CD14-positive monocyte (primary cell): ENCODE measurements at regions not wholly inside any gene's neighbourhood (a gene's known extent, or its start where the extent isn't known, plus 50 kb on each side); places are given as distances from the start of the nearest gene placed in this dataset.

Experiments used
- DNase-seq, 3 donors: peaks; one replicate each; pipeline ENCODE4 v3.0.0-alpha.2; 2011 to 2022
- H2AFZ ChIP-seq: 2 replicates; pipeline ENCODE4 v1.6.0; 2012; ENCODE audit warnings: mild to moderate bottlenecking, low read depth, low read length, inconsistent platforms; ENCODE audit not compliant: insufficient read depth, poor library complexity, severe bottlenecking
- H3K27ac ChIP-seq, 2 donors: 1 replicate in 1 of 2; 2 replicates in 1 of 2; pipeline ENCODE4 v1.5.1; 2012 to 2013; ENCODE audit warnings: low read length in 2 of 2, control low read depth in 1 of 2, inconsistent platforms in 1 of 2, low read depth in 1 of 2, mild to moderate bottlenecking in 1 of 2
- H3K27me3 ChIP-seq, 2 donors: one replicate each; pipeline versions ENCODE4 v1.6.0 to v1.6.1; 2011 to 2013; ENCODE audit warnings: low read length in 2 of 2; ENCODE audit not compliant: control insufficient read depth in 2 of 2, insufficient read depth in 2 of 2
- H3K36me3 ChIP-seq, 2 donors: replicated peaks in 1 of 2; 1 replicate in 1 of 2; 2 replicates in 1 of 2; pipeline versions ENCODE4 v1.5.1 to v1.6.1; 2012 to 2013; ENCODE audit warnings: low read length in 2 of 2, control low read depth in 1 of 2, inconsistent platforms in 1 of 2, mild to moderate bottlenecking in 1 of 2; ENCODE audit not compliant: insufficient read depth in 2 of 2, control insufficient read depth in 1 of 2
- H3K4me1 ChIP-seq, 2 donors: 1 replicate in 1 of 2; 2 replicates in 1 of 2; pipeline versions ENCODE4 v1.5.1 to v1.6.1; 2012 to 2013; ENCODE audit warnings: low read length in 2 of 2, control low read depth in 1 of 2, inconsistent platforms in 1 of 2, mild to moderate bottlenecking in 1 of 2, moderate library complexity in 1 of 2; ENCODE audit not compliant: insufficient read depth in 2 of 2, control insufficient read depth in 1 of 2
- H3K4me2 ChIP-seq: replicated peaks from 2 replicates; pipeline ENCODE3; 2012; ENCODE audit warnings: low read length, moderate library complexity, mild to moderate bottlenecking; ENCODE audit not compliant: poor library complexity, severe bottlenecking; ENCODE audit errors: extremely low read depth
- H3K4me3 ChIP-seq, 3 experiments: fragments of 200-600 bp in 1 of 3; sonication (generic) in 1 of 3; replicated peaks in 1 of 3; 1 replicate in 2 of 3; 2 replicates in 1 of 3; pipeline ENCODE4 v1.5.1; 2011 to 2013; ENCODE audit warnings: low read length in 3 of 3, mild to moderate bottlenecking in 3 of 3, control low read depth in 2 of 3, low read depth in 2 of 3, inconsistent platforms in 1 of 3, moderate library complexity in 1 of 3
- H3K79me2 ChIP-seq: 2 replicates; pipeline ENCODE4 v1.6.0; 2012; ENCODE audit warnings: mild to moderate bottlenecking, control low read depth, inconsistent platforms, low read length, moderate library complexity; ENCODE audit not compliant: insufficient read depth
- H3K9ac ChIP-seq: 2 replicates; pipeline ENCODE4 v1.6.0; 2017; ENCODE audit warnings: low read length, mild to moderate bottlenecking; ENCODE audit not compliant: insufficient read depth, poor library complexity, severe bottlenecking
- H3K9me3 ChIP-seq, 2 donors: replicated peaks in 1 of 2; 1 replicate in 1 of 2; 2 replicates in 1 of 2; pipeline versions ENCODE4 v1.5.1 to v1.6.1; 2012 to 2013; ENCODE audit warnings: low read length in 2 of 2, control low read depth in 1 of 2; ENCODE audit not compliant: control insufficient read depth in 1 of 2, insufficient read depth in 1 of 2
- H4K20me1 ChIP-seq: 2 replicates; pipeline ENCODE4 v1.6.0; 2012; ENCODE audit warnings: mild to moderate bottlenecking, low read length, control low read depth, moderate library complexity; ENCODE audit not compliant: insufficient read depth
- H3K27ac Mint-ChIP-seq, 7 donors: one replicate each; pipeline ENCODE4 v1.8.0; 2020; ENCODE audit warnings: mild to moderate bottlenecking in 7 of 7, mixed read lengths in 7 of 7, moderate library complexity in 6 of 7, inconsistent platforms in 2 of 7
- H3K27me3 Mint-ChIP-seq, 3 donors: one replicate each; pipeline ENCODE4 v1.8.0; 2021 to 2022; ENCODE audit warnings: low read depth in 3 of 3, mild to moderate bottlenecking in 3 of 3, mixed read lengths in 3 of 3, moderate library complexity in 3 of 3, inconsistent platforms in 1 of 3
- H3K36me3 Mint-ChIP-seq, 2 donors: one replicate each; pipeline ENCODE4 v1.8.0; 2020; ENCODE audit warnings: mixed read lengths in 2 of 2, inconsistent platforms in 1 of 2, mild to moderate bottlenecking in 1 of 2
- H3K4me1 Mint-ChIP-seq: one replicate; pipeline ENCODE4 v1.8.0; 2020; ENCODE audit warnings: mild to moderate bottlenecking, mixed read lengths
- H3K4me3 Mint-ChIP-seq, 2 donors: one replicate each; pipeline ENCODE4 v1.8.0; 2020; ENCODE audit warnings: mild to moderate bottlenecking in 2 of 2, mixed read lengths in 2 of 2, moderate library complexity in 1 of 2
- H3K9me3 Mint-ChIP-seq, 7 donors: one replicate each; pipeline ENCODE4 v1.8.0; 2020 to 2022; ENCODE audit warnings: mixed read lengths in 7 of 7, mild to moderate bottlenecking in 6 of 7, moderate library complexity in 6 of 7, inconsistent platforms in 2 of 7
- CTCF ChIP-seq: fragments of 200-600 bp; IDR thresholded peaks from one replicate; pipeline ENCODE4 v1.8.0; 2022; ENCODE audit warnings: antibody characterized with exemption, mild to moderate bottlenecking
- WGBS: methylation state at CpG from one replicate; pipeline ENCODE4 v1.1.5; 2013; ENCODE audit warnings: missing lambda C conversion rate; ENCODE audit not compliant: insufficient coverage; 5-methylcytosine and 5-hydroxymethylcytosine counted together
- intact Hi-C, 2 donors: fragments of 100-400 bp; cut with micrococcal nuclease; formaldehyde crosslinking; loops; one replicate each; pipeline versions ENCODE4 v1.15.0 to v1.15.1; 2023

GRCh38 chr9:12975496-12975895 is 200.7 kb downstream of the LURAP1L start:
- H4K20me1 ChIP-seq: no peaks in the 10 kb centered on the region
- H3K4me1 Mint-ChIP-seq: no peaks in the 10 kb centered on the region
- no peaks in the 10 kb centered on the region for H3K27me3 ChIP-seq
- H3K36me3 ChIP-seq: no peaks in the 10 kb centered on the region
- H3K27ac Mint-ChIP-seq: no peak overlapping the region
- H3K4me3 Mint-ChIP-seq: no peak overlapping the region
- H2AFZ ChIP-seq: no peak overlapping the region
- DNase-seq: no peak
- H3K9me3 Mint-ChIP-seq: peaks cover 0 to 4% (median 0%) of the 10 kb centered on the region in 7 donors
- peaks cover 0 to 3% of the 10 kb centered on the region in 2 donors for H3K9me3 ChIP-seq
- H3K79me2 ChIP-seq: no peaks in the 10 kb centered on the region
- H3K9ac ChIP-seq: no peak overlapping the region
- peaks cover 0 to 2% (median 0%) of the 10 kb centered on the region in 3 donors for H3K27me3 Mint-ChIP-seq
- no peak for TF ChIP-seq CTCF
- intact Hi-C loops: no loop called here
- no peak overlapping the region for H3K27ac ChIP-seq
- H3K4me1 ChIP-seq: no peaks in the 10 kb centered on the region
- no CpG with 5 or more reads among the region's 2 CpGs for WGBS
- no peak overlapping the region for H3K4me3 ChIP-seq
- H3K4me2 ChIP-seq: no peak overlapping the region
- no peaks in the 10 kb centered on the region for H3K36me3 Mint-ChIP-seq

GRCh38 chr9:12980085-12980851 is 205.4 kb downstream of the LURAP1L start:
- peaks cover 0 to 4% (median 1%) of the 10 kb centered on the region in 7 donors for H3K9me3 Mint-ChIP-seq
- 90% methylated on average over 1 of the region's 3 CpGs for WGBS
- TF ChIP-seq CTCF: no peak
- no peaks in the 10 kb centered on the region for H3K27me3 ChIP-seq
- intact Hi-C loops: no loop called here
- H3K4me1 Mint-ChIP-seq: no peaks in the 10 kb centered on the region
- H3K4me1 ChIP-seq: no peaks in the 10 kb centered on the region
- H3K36me3 ChIP-seq: no peaks in the 10 kb centered on the region
- H3K4me2 ChIP-seq: no peak overlapping the region
- no peak for DNase-seq
- no peaks in the 10 kb centered on the region for H3K9me3 ChIP-seq
- H3K4me3 ChIP-seq: no peak overlapping the region
- H3K27me3 Mint-ChIP-seq: peaks cover 0 to 2% (median 0%) of the 10 kb centered on the region in 3 donors
- H3K27ac ChIP-seq: no peak overlapping the region
- no peak overlapping the region for H2AFZ ChIP-seq
- H3K4me3 Mint-ChIP-seq: no peak overlapping the region
- H3K27ac Mint-ChIP-seq: peak overlapping the region in 1 of 7 donors; percentile 24
- H3K9ac ChIP-seq: no peak overlapping the region
- H4K20me1 ChIP-seq: no peaks in the 10 kb centered on the region
- H3K36me3 Mint-ChIP-seq: no peaks in the 10 kb centered on the region
- no peaks in the 10 kb centered on the region for H3K79me2 ChIP-seq
